ENCODE measurements at regions not wholly inside any gene's neighbourhood (a gene's known extent, or its start where the extent isn't known, plus 50 kb on each side); places are given as distances from the start of the nearest gene placed in this dataset.
A peak's percentile ranks its signal among the peaks of the same experiment; 100 is the strongest.

GRCh38 chr2:147482916-147483669, 361.7 kb upstream of the ACVR2A start:
- no peaks in the 10 kb centered on the region for H3K27me3 ChIP-seq
- H3K27ac ChIP-seq = peak overlapping the region in 1 of 11 experiments; percentile 53; a peak in 3 of 22 replicates
- H3K4me3 ChIP-seq = no peak overlapping the region
- H3K9ac ChIP-seq = no peak overlapping the region; a peak in 1 of 22 replicates
- no peaks in the 10 kb centered on the region for H4K20me1 ChIP-seq
- no peaks in the 10 kb centered on the region for H3K9me3 ChIP-seq (replicated peaks in 1 of 11)
- no peak for TF ChIP-seq Cebpa-rat (IDR thresholded peaks at IDR 0.05)
- peaks cover 0 to 34% (median 18%) of the 10 kb centered on the region in 10 experiments; a peak in 17 of 20 replicates for H3K4me1 ChIP-seq
- H3K4me2 ChIP-seq = peak overlapping the region in 10 of 11 experiments; percentile 11 to 81 (median 65); a peak in 17 of 22 replicates
- no peaks in the 10 kb centered on the region for H3K36me3 ChIP-seq

DNA sequence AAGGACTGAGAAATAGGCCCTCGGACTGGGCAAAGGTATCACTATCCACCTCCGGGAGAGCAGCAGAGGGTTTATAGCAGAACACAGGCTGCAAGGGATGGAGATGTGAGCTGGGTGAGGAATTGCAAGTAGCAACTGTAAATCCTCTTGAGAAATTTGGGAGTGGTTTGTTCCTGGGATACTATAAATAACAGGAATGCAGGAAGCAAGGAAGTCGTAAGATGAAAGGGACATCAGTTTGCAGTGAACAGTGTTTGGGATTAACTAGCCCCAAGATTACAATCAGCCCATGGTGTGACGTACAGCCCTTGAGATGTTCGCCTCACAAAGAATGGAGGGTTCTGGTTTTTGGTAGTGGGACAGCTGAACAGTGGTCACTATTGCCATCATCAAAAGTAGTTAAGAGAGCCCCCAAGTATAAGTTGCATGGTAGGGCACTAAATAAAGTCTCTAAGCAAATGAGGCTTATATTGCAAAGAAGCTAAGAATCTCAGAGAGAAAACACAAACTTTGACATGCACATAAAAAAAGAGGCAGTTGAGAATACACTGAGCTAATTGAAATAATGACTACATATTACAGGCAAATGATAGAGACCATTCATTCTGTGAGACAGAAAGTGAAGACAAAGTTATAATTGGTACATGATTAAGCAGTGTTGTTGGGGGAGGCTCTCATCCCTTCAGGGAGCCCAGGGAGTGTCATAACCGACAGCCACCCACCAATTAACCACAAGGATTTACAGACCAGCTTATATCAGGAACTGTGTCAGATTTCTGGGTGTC, 362.5 kb upstream of the ACVR2A start:
- Histone ChIP-seq H3K9ac (no peak overlapping the region), H3K4me3 (no peak overlapping the region), H3K27ac (peak overlapping the region in 1 of 11 experiments; percentile 53; a peak in 2 of 22 replicates), H3K36me3 (no peaks in the 10 kb centered on the region), H4K20me1 (no peaks in the 10 kb centered on the region), H3K27me3 (no peaks in the 10 kb centered on the region), H3K9me3 (replicated peaks in 1 of 11) (no peaks in the 10 kb centered on the region), H3K4me1 (peaks cover 0 to 34% (median 18%) of the 10 kb centered on the region in 10 experiments; a peak in 17 of 20 replicates), H3K4me2 (peak overlapping the region in 10 of 11 experiments; percentile 11 to 81 (median 65); a peak in 18 of 22 replicates)
- TF ChIP-seq Cebpa-rat (IDR thresholded peaks at IDR 0.05) = no peak

DNA sequence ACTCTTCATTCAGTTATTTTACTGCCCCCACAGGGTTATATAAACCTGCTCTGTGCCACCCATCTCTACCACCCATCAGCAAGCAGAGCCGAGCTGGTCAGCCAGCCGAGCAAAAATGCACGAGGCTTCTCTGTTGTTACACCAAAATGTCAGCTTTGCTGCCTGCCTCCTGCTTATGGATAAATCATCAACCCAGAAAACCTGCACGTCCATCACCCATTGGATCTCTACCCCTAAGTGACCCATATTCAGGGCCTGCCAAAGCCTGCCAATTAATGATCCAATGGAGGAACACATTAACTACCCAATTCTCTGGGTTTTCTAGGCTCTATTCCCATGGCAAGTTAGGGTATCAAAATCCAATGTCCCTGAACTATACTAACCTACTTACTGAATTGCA, 365.5 kb upstream of the ACVR2A start:
- Histone ChIP-seq H3K9ac (no peak overlapping the region), H3K27me3 (no peaks in the 10 kb centered on the region), H3K9me3 (replicated peaks in 1 of 11) (no peaks in the 10 kb centered on the region), H3K4me3 (no peak overlapping the region), H3K4me1 (peaks cover 0 to 34% (median 18%) of the 10 kb centered on the region in 10 experiments; a peak in 17 of 20 replicates), H4K20me1 (no peaks in the 10 kb centered on the region), H3K36me3 (no peaks in the 10 kb centered on the region), H3K27ac (no peak overlapping the region), H3K4me2 (no peak overlapping the region)
- no peak for TF ChIP-seq Cebpa-rat (IDR thresholded peaks at IDR 0.05)

DNA sequence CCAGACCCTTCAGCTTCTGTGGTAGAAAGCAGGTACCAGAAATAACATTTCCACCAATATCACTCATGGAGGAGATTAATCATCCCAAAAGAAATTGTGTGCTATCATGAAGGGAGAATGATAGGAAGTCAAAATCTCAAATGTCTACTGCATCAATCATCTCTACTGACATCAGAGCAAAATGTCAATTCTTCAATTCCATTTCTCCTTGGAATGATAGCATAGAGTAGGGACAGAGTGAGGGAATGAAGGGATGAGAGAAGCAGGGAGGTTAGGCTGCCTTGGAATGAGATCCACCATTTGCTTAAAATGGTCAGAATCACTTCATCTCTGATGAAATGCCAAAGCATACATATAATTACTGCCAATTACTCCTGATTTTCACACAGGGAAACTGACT, 371.8 kb upstream of the ACVR2A start:
- Histone ChIP-seq H3K9ac (no peak overlapping the region), H3K4me1 (no peaks in the 10 kb centered on the region), H4K20me1 (no peaks in the 10 kb centered on the region), H3K27me3 (no peaks in the 10 kb centered on the region), H3K36me3 (no peaks in the 10 kb centered on the region), H3K9me3 (replicated peaks in 1 of 11) (no peaks in the 10 kb centered on the region), H3K4me2 (no peak overlapping the region), H3K4me3 (no peak overlapping the region), H3K27ac (no peak overlapping the region)
- TF ChIP-seq Cebpa-rat (IDR thresholded peaks at IDR 0.05) = no peak

- Histone ChIP-seq H3K9ac (no peak overlapping the region), H3K9me3 (replicated peaks in 1 of 11) (no peaks in the 10 kb centered on the region), H4K20me1 (no peaks in the 10 kb centered on the region), H3K36me3 (no peaks in the 10 kb centered on the region), H3K4me1 (no peaks in the 10 kb centered on the region), H3K27me3 (no peaks in the 10 kb centered on the region), H3K4me3 (no peak overlapping the region), H3K27ac (no peak overlapping the region), H3K4me2 (no peak overlapping the region)
- TF ChIP-seq Cebpa-rat (IDR thresholded peaks at IDR 0.05) = no peak
These were observed 373.7 kb upstream of the ACVR2A start for GRCh38 chr2:147471126-147471525.

DNA sequence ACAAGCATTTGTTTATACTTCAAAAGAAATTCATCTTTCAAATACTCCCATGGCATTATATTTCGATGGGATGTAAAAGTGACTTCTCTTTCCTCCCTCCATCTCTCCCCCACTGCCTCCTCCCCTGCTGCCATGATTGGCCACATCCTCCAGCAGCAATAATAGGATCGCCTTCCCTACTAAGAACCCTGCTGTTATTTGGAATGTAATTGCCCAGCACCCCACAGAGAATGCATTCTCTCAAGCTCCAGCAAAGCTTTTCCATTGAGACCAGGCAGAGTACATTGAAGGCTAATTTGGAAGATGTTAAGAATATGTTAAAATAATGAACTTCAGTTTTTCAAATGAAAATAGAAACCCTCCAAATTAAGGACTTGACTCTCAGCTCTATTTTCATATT, 375.4 kb upstream of the ACVR2A start:
- Histone ChIP-seq H3K27ac (no peak overlapping the region), H3K4me1 (no peaks in the 10 kb centered on the region), H3K27me3 (no peaks in the 10 kb centered on the region), H3K36me3 (no peaks in the 10 kb centered on the region), H3K9me3 (replicated peaks in 1 of 11) (no peaks in the 10 kb centered on the region), H3K9ac (no peak overlapping the region), H4K20me1 (no peaks in the 10 kb centered on the region), H3K4me3 (no peak overlapping the region), H3K4me2 (no peak overlapping the region)
- TF ChIP-seq Cebpa-rat (IDR thresholded peaks at IDR 0.05) = no peak

DNA sequence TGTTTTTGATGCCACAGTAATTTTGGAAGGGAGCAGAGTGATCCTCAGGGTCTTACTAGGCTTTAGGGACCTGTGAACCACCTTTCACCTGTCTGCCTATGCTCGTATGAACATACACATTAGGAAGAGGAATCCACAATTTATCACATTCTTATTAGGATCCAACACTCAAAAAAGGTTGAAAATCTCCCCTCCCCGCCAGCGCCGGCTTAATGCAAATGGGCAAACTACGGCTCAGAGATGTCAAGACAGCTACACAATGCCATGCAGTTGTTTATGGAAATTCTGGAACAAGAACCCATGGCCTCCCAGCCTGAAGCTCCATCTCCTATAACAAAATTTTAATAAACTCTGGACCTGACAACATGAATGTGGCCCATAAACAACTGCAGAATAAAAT, 375.9 kb upstream of the ACVR2A start:
- Histone ChIP-seq H3K4me1 (no peaks in the 10 kb centered on the region), H3K4me3 (no peak overlapping the region), H3K9me3 (replicated peaks in 1 of 11) (no peaks in the 10 kb centered on the region), H4K20me1 (no peaks in the 10 kb centered on the region), H3K27ac (no peak overlapping the region), H3K27me3 (no peaks in the 10 kb centered on the region), H3K36me3 (no peaks in the 10 kb centered on the region), H3K9ac (no peak overlapping the region), H3K4me2 (no peak overlapping the region)
- TF ChIP-seq Cebpa-rat (IDR thresholded peaks at IDR 0.05) = no peak

- Histone ChIP-seq H3K4me2 (no peak overlapping the region), H3K9me3 (replicated peaks in 1 of 11) (no peaks in the 10 kb centered on the region), H3K4me1 (no peaks in the 10 kb centered on the region)
These were observed 376.5 kb upstream of the ACVR2A start for GRCh38 chr2:147468349-147468748.

DNA sequence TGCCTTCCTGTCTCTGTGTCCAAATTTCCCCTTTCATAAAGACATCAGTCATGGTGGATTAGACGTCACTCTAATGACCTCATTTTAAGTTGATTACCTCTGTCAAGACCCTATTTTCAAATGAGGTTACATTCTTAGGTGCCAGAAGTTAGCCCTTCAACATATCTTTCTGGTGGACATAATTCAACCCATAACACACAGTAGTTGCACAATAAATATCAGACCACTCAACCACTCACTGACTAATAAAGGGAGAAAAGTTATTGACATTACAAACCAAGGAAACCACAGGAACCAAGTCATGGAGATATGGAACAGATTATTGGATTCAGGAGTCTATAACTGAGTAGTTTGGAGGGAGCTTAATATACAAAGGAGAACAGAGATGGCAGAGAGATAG, 377.4 kb upstream of the ACVR2A start:
- no peak for TF ChIP-seq Cebpa-rat (IDR thresholded peaks at IDR 0.05)
- Histone ChIP-seq H3K27me3 (no peaks in the 10 kb centered on the region), H3K9ac (no peak overlapping the region), H3K27ac (no peak overlapping the region), H4K20me1 (no peaks in the 10 kb centered on the region), H3K4me1 (no peaks in the 10 kb centered on the region), H3K4me3 (no peak overlapping the region), H3K4me2 (no peak overlapping the region), H3K9me3 (replicated peaks in 1 of 11) (no peaks in the 10 kb centered on the region), H3K36me3 (no peaks in the 10 kb centered on the region)

More at GRCh38 chr2:147468349-147468748, 376.5 kb upstream of the ACVR2A start:
- Histone ChIP-seq H3K9ac (no peak overlapping the region), H3K27ac (no peak overlapping the region), H3K36me3 (no peaks in the 10 kb centered on the region), H3K4me3 (no peak overlapping the region), H4K20me1 (no peaks in the 10 kb centered on the region), H3K27me3 (no peaks in the 10 kb centered on the region)
- no peak for TF ChIP-seq Cebpa-rat (IDR thresholded peaks at IDR 0.05)
